ENCODE measurements at regions not wholly inside any gene's neighbourhood (a gene's known extent, or its start where the extent isn't known, plus 50 kb on each side); places are given as distances from the start of the nearest gene placed in this dataset.

DNA sequence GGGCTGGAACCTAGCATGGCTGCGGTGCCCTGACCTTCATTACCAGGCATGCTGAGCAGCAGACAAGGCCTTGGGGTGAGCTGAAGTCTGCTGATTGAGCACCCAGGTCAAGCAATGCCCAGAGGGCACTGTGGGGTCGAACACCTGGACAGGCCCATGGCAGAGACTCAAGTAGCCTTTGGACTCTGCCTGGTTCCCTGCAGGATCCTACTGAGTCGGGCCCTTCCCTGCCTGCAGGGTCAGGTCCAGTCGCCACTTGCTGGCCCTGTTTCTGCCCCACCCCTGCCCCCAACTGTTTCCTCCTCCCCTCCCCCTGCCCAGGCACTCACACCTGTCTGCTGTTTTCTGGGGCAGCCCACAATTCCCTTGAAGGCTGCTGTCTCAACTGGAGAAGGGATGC, 483.2 kb upstream of the MKI67 start:
- H3K36me3 ChIP-seq (ENCODE audit: control insufficient read depth in 1 of 2, insufficient read depth in 2 of 2, low read length in 2 of 2), result no peaks in the 10 kb centered on the region
- BruUV-seq (replicated peaks), result no TSS peak
- no peaks in the 10 kb centered on the region for H3K9me2 ChIP-seq (ENCODE audit: insufficient read depth)
- intact Hi-C loops (cut with micrococcal nuclease), result no loop called here
- H3K4me2 ChIP-seq (ENCODE audit: low read length), result no peak overlapping the region
- ChIA-PET CTCF (no interaction called here), POLR2A (no interaction called here), RAD21 (ENCODE audit: low non-redundant PET in 1 of 2, low total read pairs in 2 of 2, uncharacterized antibody in 2 of 2, unreplicated experiment in 2 of 2) (no interaction called here)
- TF ChIP-seq ZBTB33 (IDR thresholded peaks at IDR 0.05; ENCODE audit: extremely low read depth, insufficient replicate concordance, low read length) (no peak), ZNF274 (IDR thresholded peaks at IDR 0.05; ENCODE audit: low read depth, low read length) (no peak), POLR2A (IDR thresholded peaks at IDR 0.05; ENCODE audit: borderline replicate concordance, extremely low read depth, insufficient read depth, insufficient read length) (no peak), ZFX (IDR thresholded peaks at IDR 0.05) (no peak), EZH2phosphoT487 (IDR thresholded peaks at IDR 0.05; ENCODE audit: borderline replicate concordance) (no peak), FOSL1 (IDR thresholded peaks at IDR 0.05; ENCODE audit: low read depth) (no peak), JUND (IDR thresholded peaks at IDR 0.05) (no peak), SRF (IDR thresholded peaks at IDR 0.05; ENCODE audit: low read depth) (no peak), EZH2 (IDR thresholded peaks at IDR 0.05) (no peak), CTCF (IDR thresholded peaks at IDR 0.05 in 2 of 3, conservative IDR thresholded peaks at IDR 0.05 in 1 of 3; ENCODE audit: borderline replicate concordance in 1 of 3, insufficient read depth in 1 of 3, low read depth in 2 of 3, low read length in 2 of 3) (no peak), SIN3A (IDR thresholded peaks at IDR 0.05; ENCODE audit: low read depth) (no peak), MAX (IDR thresholded peaks at IDR 0.05) (no peak), ELF1 (IDR thresholded peaks at IDR 0.05; ENCODE audit: borderline replicate concordance, low read depth) (no peak), SP1 (IDR thresholded peaks at IDR 0.05; ENCODE audit: low read depth) (no peak), YY1 (IDR thresholded peaks at IDR 0.05; ENCODE audit: extremely low read depth, insufficient replicate concordance, low read depth, low read length) (no peak)
- TF ChIP-seq, protein P1, sequence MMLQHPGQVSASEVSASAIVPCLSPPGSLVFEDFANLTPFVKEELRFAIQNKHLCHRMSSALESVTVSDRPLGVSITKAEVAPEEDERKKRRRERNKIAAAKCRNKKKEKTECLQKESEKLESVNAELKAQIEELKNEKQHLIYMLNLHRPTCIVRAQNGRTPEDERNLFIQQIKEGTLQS (IDR thresholded peaks at IDR 0.05), result no peak
- peaks cover 39% of the 10 kb centered on the region for H3K27me3 ChIP-seq (ENCODE audit: insufficient read depth, low read length)
- no peak overlapping the region for H3K9ac ChIP-seq (ENCODE audit: low read length)
- H3K4me1 ChIP-seq (ENCODE audit: control insufficient read depth in 1 of 2, insufficient read depth in 2 of 2, low read length in 2 of 2), result no peaks in the 10 kb centered on the region
- H4K20me1 ChIP-seq (ENCODE audit: insufficient read depth), result no peaks in the 10 kb centered on the region
- no peak overlapping the region for H3K27ac ChIP-seq (ENCODE audit: low read depth, low read length)
- DNase-seq (ENCODE audit: low read depth, low spot score) (no peak), ATAC-seq (no peak)
- H3K79me2 ChIP-seq (ENCODE audit: insufficient read depth, low read length), result no peaks in the 10 kb centered on the region
- no peak overlapping the region for H3K4me3 ChIP-seq (replicated peaks in 1 of 2; ENCODE audit: low read depth in 1 of 2, low read length in 2 of 2)
- H3K9me3 ChIP-seq (ENCODE audit: control insufficient read depth in 1 of 2, insufficient read depth in 1 of 2, low read depth in 1 of 2, low read length in 2 of 2), result no peaks in the 10 kb centered on the region
- H2AFZ ChIP-seq (ENCODE audit: low read depth, low read length, poor library complexity, severe bottlenecking), result no peak overlapping the region
